Activated CD8-positive, alpha-beta T cell treated with anti-CD3 and anti-CD28 coated beads for 36 hours (primary cell): ENCODE measurements at regions not wholly inside any gene's neighbourhood (a gene's known extent, or its start where the extent isn't known, plus 50 kb on each side); places are given as distances from the start of the nearest gene placed in this dataset.

Experiments used
- ATAC-seq: fragments of 200-7000 bp; cut with Tn5 transposase; one replicate; pipeline ENCODE4 v1.10.0; 2021; ENCODE audit warnings: mild to moderate bottlenecking, moderate library complexity
- CTCF ChIA-PET: fragments of 350-600 bp; sonication (Branson Sonifier 250); formaldehyde crosslinking; loops from one replicate; lab custom pipeline; 2021; ENCODE audit warnings: antibody characterized with exemption; lab: Charles Lee
- POLR2A ChIA-PET: fragments of 350-600 bp; sonication (Branson Sonifier 250); formaldehyde crosslinking; loops from one replicate; lab custom pipeline; 2021; ENCODE audit warnings: antibody characterized with exemption; lab: Charles Lee
- DNase-seq: peaks from one replicate; pipeline ENCODE4 v3.0.0-alpha.2; 2020
- H3K27ac Mint-ChIP-seq: one replicate; pipeline ENCODE4 v1.8.0; 2021; ENCODE audit warnings: mild to moderate bottlenecking, mixed read lengths
- H3K27me3 Mint-ChIP-seq: one replicate; pipeline ENCODE4 v1.8.0; 2021; ENCODE audit warnings: mixed read lengths
- H3K36me3 Mint-ChIP-seq: one replicate; pipeline ENCODE4 v1.8.0; 2021; ENCODE audit warnings: low read depth, mixed read lengths
- H3K4me1 Mint-ChIP-seq: one replicate; pipeline ENCODE4 v1.8.0; 2021; ENCODE audit warnings: low read depth, mixed read lengths
- H3K4me3 Mint-ChIP-seq: one replicate; pipeline ENCODE4 v1.8.0; 2021; ENCODE audit warnings: mild to moderate bottlenecking, moderate library complexity, mixed read lengths
- H3K9me3 Mint-ChIP-seq: one replicate; pipeline ENCODE4 v1.8.0; 2021; ENCODE audit warnings: mixed read lengths
- CTCF ChIP-seq: fragments of 200-600 bp; IDR thresholded peaks from one replicate; pipeline ENCODE4 v1.8.0; 2022; ENCODE audit warnings: antibody characterized with exemption, mild to moderate bottlenecking
- intact Hi-C: fragments of 100-400 bp; cut with micrococcal nuclease; formaldehyde crosslinking; loops from one replicate; pipeline ENCODE4 v1.10.0; 2022

- Mint-ChIP-seq H3K36me3 (no peaks in the 10 kb centered on the region), H3K4me3 (no peak overlapping the region), H3K27ac (no peak overlapping the region), H3K4me1 (no peaks in the 10 kb centered on the region), H3K27me3 (peaks cover 4% of the 10 kb centered on the region), H3K9me3 (no peaks in the 10 kb centered on the region)
- ATAC-seq = no peak
- DNase-seq = no peak
- CTCF ChIA-PET = no interaction called here
- TF ChIP-seq CTCF = no peak
- intact Hi-C loops = no loop called here
- POLR2A ChIA-PET = no interaction called here
Measured at GRCh38 chr11:70869054-70869453, 383.3 kb downstream of the SHANK2 start.

GRCh38 chr11:70871881-70872280 lies 380.5 kb downstream of the SHANK2 start:
- H3K9me3 Mint-ChIP-seq = no peaks in the 10 kb centered on the region

GRCh38 chr11:70872299-70872698 lies 380.1 kb downstream of the SHANK2 start:
- ATAC-seq = no peak

More at GRCh38 chr11:70871881-70872280, 380.5 kb downstream of the SHANK2 start:
- intact Hi-C loops = no loop called here
- POLR2A ChIA-PET = interaction anchor here (0.6 kb wide), 1 partner anchor 336 kb away, joined by 3 read pairs; no protein-coding TSS in a partner anchor
- ATAC-seq (no peak), DNase-seq (no peak)
- H3K36me3 Mint-ChIP-seq = no peaks in the 10 kb centered on the region
- no peak overlapping the region for H3K4me3 Mint-ChIP-seq
- CTCF ChIA-PET = no interaction called here
- peaks cover 4% of the 10 kb centered on the region for H3K27me3 Mint-ChIP-seq
- no peak for TF ChIP-seq CTCF
- no peak overlapping the region for H3K27ac Mint-ChIP-seq
- H3K4me1 Mint-ChIP-seq = no peaks in the 10 kb centered on the region

GRCh38 chr11:70872955-70873735 lies 379.2 kb downstream of the SHANK2 start:
- Mint-ChIP-seq H3K36me3 (no peaks in the 10 kb centered on the region), H3K27me3 (peaks cover 4% of the 10 kb centered on the region), H3K27ac (no peak overlapping the region), H3K9me3 (no peaks in the 10 kb centered on the region), H3K4me1 (no peaks in the 10 kb centered on the region), H3K4me3 (no peak overlapping the region)
- ATAC-seq (no peak), DNase-seq (no peak)
- intact Hi-C loops = no loop called here
- ChIA-PET CTCF (no interaction called here), POLR2A (no interaction called here)
- TF ChIP-seq CTCF = no peak

More at GRCh38 chr11:70872299-70872698, 380.1 kb downstream of the SHANK2 start:
- no peak for TF ChIP-seq CTCF
- Mint-ChIP-seq H3K4me3 (no peak overlapping the region), H3K27ac (no peak overlapping the region), H3K36me3 (no peaks in the 10 kb centered on the region), H3K4me1 (no peaks in the 10 kb centered on the region), H3K27me3 (peaks cover 4% of the 10 kb centered on the region), H3K9me3 (no peaks in the 10 kb centered on the region)
- ChIA-PET POLR2A (interaction anchor here (0.6 kb wide), 1 partner anchor 336 kb away, joined by 3 read pairs; no protein-coding TSS in a partner anchor), CTCF (no interaction called here)
- no peak for DNase-seq
- intact Hi-C loops = no loop called here

GRCh38 chr11:70873736-70874412 lies 378.5 kb downstream of the SHANK2 start:
- TF ChIP-seq CTCF = no peak
- ATAC-seq (no peak), DNase-seq (no peak)
- H3K36me3 Mint-ChIP-seq = no peaks in the 10 kb centered on the region
- CTCF ChIA-PET = no interaction called here
- H3K9me3 Mint-ChIP-seq = no peaks in the 10 kb centered on the region
- intact Hi-C loops = no loop called here
- POLR2A ChIA-PET = no interaction called here
- H3K27me3 Mint-ChIP-seq = peaks cover 4% of the 10 kb centered on the region
- H3K27ac Mint-ChIP-seq = no peak overlapping the region
- no peaks in the 10 kb centered on the region for H3K4me1 Mint-ChIP-seq
- H3K4me3 Mint-ChIP-seq = no peak overlapping the region
